ENCODE measurements at regions not wholly inside any gene's neighbourhood (a gene's known extent, or its start where the extent isn't known, plus 50 kb on each side); places are given as distances from the start of the nearest gene placed in this dataset.
"Not testable (repeated sequence)": the region's sequence is repeated elsewhere in the genome, so short reads cannot be mapped to it uniquely, and the experiment has no call there.

DNA sequence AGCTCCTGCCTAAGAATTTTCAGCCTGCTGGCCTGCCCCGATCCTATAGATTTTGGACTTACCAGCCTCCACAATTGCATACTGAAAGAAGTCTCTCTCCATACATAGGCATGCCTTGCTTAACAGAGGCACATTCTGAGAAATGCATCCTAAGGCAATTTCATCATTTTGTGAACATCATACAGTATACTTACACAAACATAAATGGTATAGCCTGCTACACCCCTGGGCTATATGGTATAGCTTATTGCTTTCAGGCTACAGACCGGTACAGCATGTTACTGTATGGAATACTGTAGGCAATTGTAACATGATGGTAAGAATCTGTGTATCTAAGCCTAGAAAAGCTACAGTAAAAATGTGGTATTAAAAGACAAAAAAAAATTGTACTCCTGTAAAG is 174.7 kb downstream of the NRIP1 start:
- TF ChIP-seq, protein P1, sequence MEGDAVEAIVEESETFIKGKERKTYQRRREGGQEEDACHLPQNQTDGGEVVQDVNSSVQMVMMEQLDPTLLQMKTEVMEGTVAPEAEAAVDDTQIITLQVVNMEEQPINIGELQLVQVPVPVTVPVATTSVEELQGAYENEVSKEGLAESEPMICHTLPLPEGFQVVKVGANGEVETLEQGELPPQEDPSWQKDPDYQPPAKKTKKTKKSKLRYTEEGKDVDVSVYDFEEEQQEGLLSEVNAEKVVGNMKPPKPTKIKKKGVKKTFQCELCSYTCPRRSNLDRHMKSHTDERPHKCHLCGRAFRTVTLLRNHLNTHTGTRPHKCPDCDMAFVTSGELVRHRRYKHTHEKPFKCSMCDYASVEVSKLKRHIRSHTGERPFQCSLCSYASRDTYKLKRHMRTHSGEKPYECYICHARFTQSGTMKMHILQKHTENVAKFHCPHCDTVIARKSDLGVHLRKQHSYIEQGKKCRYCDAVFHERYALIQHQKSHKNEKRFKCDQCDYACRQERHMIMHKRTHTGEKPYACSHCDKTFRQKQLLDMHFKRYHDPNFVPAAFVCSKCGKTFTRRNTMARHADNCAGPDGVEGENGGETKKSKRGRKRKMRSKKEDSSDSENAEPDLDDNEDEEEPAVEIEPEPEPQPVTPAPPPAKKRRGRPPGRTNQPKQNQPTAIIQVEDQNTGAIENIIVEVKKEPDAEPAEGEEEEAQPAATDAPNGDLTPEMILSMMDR (IDR thresholded peaks at IDR 0.05), result no peak
- ChIA-PET CTCF (no interaction called here), POLR2A (no interaction called here)
- Mint-ChIP-seq H3K9me3 (no peaks in the 10 kb centered on the region), H3K36me3 (ENCODE audit: low read depth) (no peaks in the 10 kb centered on the region), H3K27me3 (no peaks in the 10 kb centered on the region), H3K4me3 (no peak overlapping the region), H3K4me1 (peaks cover 15% of the 10 kb centered on the region), H3K27ac (no peak overlapping the region)
- intact Hi-C loops (cut with micrococcal nuclease), result no loop called here
- no peak for ATAC-seq (ENCODE audit: low read depth)
- no peak for DNase-seq

DNA sequence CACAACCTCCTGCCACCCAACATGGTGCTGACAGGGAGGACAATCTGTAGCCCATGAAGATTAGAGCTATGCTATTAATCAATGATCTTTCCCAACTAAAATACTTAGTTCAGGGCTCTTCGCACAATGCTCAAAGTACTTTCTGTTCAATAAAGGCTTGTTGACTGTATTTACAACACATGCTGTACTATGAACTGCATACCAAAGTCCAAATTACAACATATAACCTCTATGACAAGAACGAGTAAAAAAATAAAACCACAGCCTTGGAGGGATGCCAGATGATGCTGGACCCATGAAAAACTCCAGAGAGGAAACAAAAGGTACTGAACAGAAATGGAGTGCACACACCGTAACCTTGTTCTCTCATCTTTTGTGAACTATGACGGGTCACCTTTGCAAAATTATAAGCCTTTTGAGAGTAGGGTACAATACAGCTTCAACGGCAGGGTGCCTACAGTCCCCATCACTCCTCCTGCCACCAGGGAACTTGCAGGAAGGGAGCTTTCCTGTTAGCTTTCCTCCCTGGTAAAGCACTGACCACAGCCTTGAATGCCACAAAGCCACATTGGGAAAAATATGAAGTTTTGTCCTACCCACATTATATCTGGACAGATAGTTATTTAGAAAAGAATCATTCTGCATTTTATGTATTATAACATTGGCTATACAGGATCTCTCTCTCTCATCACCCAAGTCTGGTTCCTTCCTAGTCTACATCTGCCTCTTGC is 175.6 kb downstream of the NRIP1 start:
- intact Hi-C loops (cut with micrococcal nuclease), result no loop called here
- Mint-ChIP-seq H3K36me3 (ENCODE audit: low read depth) (no peaks in the 10 kb centered on the region), H3K9me3 (no peaks in the 10 kb centered on the region), H3K27me3 (no peaks in the 10 kb centered on the region), H3K27ac (no peak overlapping the region), H3K4me3 (no peak overlapping the region), H3K4me1 (peaks cover 15% of the 10 kb centered on the region)
- TF ChIP-seq, protein P1 (IDR thresholded peaks at IDR 0.05), result no peak
- POLR2A ChIA-PET, result no interaction called here
- DNase-seq (no peak), ATAC-seq (ENCODE audit: low read depth) (no peak)
- CTCF ChIA-PET, result no interaction called here

DNA sequence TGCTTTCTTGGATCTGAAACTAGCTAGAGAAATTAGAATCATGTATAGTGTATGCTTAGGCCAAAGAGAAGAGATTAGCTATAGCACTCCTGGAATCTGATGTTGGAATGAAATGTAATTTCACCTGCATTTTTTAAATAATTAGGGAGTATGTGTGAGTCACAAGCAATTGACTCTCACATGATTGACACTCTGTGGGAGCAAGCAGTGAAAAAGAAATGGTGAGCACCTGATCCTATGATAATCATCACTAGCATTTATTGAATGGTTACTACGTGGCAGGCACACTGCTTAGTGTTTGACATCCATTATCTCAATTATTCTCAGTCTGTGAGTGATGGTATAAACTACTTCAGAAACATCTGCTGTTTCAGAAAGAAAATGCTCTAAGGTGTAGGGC is 176.6 kb downstream of the NRIP1 start:
- no peak for ATAC-seq (ENCODE audit: low read depth)
- Mint-ChIP-seq H3K4me1 (peaks cover 8% of the 10 kb centered on the region), H3K27ac (no peak overlapping the region), H3K4me3 (no peak overlapping the region), H3K9me3 (no peaks in the 10 kb centered on the region), H3K27me3 (no peaks in the 10 kb centered on the region), H3K36me3 (ENCODE audit: low read depth) (no peaks in the 10 kb centered on the region)
- ChIA-PET CTCF (no interaction called here), POLR2A (no interaction called here)
- DNase-seq, result no peak
- intact Hi-C loops (cut with micrococcal nuclease), result no loop called here
- TF ChIP-seq, protein P1 (IDR thresholded peaks at IDR 0.05), result no peak

GRCh38 chr21:14886001-14886400 is 178.8 kb downstream of the NRIP1 start:
- DNase-seq (no peak), ATAC-seq (ENCODE audit: low read depth) (no peak)
- Mint-ChIP-seq H3K27me3 (no peaks in the 10 kb centered on the region), H3K4me3 (no peak overlapping the region), H3K27ac (no peak overlapping the region), H3K4me1 (peaks cover 16% of the 10 kb centered on the region), H3K36me3 (ENCODE audit: low read depth) (no peaks in the 10 kb centered on the region), H3K9me3 (no peaks in the 10 kb centered on the region)
- CTCF ChIA-PET, result interaction anchor here (0.7 kb wide), 1 partner anchor 484 kb away, joined by 3 read pairs; no protein-coding TSS in a partner anchor
- POLR2A ChIA-PET, result no interaction called here
- TF ChIP-seq, protein P1 (IDR thresholded peaks at IDR 0.05), result no peak
- intact Hi-C loops (cut with micrococcal nuclease), result no loop called here

GRCh38 chr21:14883351-14883750 is 181.4 kb downstream of the NRIP1 start:
- DNase-seq, result no peak
- no peak for ATAC-seq (ENCODE audit: low read depth)
- peaks cover 34% of the 10 kb centered on the region for H3K4me1 Mint-ChIP-seq
- intact Hi-C loops (cut with micrococcal nuclease), result no loop called here
- ChIA-PET CTCF (no interaction called here), POLR2A (no interaction called here)
- no peaks in the 10 kb centered on the region for H3K36me3 Mint-ChIP-seq (ENCODE audit: low read depth)
- H3K4me3 Mint-ChIP-seq, result no peak overlapping the region
- H3K27me3 Mint-ChIP-seq, result no peaks in the 10 kb centered on the region
- no peak overlapping the region for H3K27ac Mint-ChIP-seq
- no peaks in the 10 kb centered on the region for H3K9me3 Mint-ChIP-seq
- TF ChIP-seq, protein P1 (IDR thresholded peaks at IDR 0.05), result no peak

GRCh38 chr21:14882545-14882944 is 182.3 kb downstream of the NRIP1 start:
- DNase-seq; H3K27ac Mint-ChIP-seq; intact Hi-C loops (cut with micrococcal nuclease); H3K9me3 Mint-ChIP-seq; POLR2A ChIA-PET; H3K36me3 Mint-ChIP-seq (ENCODE audit: low read depth); H3K4me3 Mint-ChIP-seq; CTCF ChIA-PET; H3K27me3 Mint-ChIP-seq; ATAC-seq (ENCODE audit: low read depth): not testable (repeated sequence)
- peaks cover 42% of the 10 kb centered on the region for H3K4me1 Mint-ChIP-seq

Data from activated B cell treated with CpG ODN at 0.5 μM for 24 hours (primary cell).